ENCODE measurements at regions not wholly inside any gene's neighbourhood (a gene's known extent, or its start where the extent isn't known, plus 50 kb on each side); places are given as distances from the start of the nearest gene placed in this dataset.

DNA sequence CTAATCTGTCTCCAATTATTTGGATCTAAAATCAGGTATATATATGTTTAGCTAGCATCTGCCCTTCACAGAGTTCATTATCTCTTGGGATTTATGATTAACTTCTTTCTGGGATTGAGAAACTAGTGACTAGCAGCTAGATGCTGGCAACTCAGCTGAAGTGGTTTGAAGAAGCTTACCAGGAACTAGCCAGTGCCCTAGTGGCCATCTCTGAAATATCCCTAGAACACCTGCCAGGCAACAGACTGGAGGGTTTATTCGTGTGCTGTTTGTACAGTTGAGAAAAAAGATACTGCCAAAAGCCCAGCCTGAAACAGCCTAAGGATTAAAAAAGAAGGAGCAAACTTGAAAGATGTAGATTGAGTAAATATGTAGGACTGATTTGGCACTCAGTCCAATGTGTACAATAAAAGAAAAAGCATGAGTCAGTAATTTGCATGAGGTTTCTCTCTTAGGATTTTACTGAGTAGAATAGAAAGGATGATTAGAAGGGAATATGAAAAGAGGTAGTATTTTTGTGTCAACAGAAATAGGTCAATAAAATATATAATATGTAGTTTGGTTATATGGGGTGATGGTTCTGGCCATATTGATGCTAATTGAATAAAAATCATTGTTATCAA, 1144.6 kb upstream of the ADGRL2 start:
- Histone ChIP-seq H3K9ac (ENCODE audit: low read depth in 1 of 2, low read length in 2 of 2) (no peak overlapping the region), H3K9me3 (ENCODE audit: control insufficient read depth in 2 of 2, low read length in 2 of 2) (no peaks in the 10 kb centered on the region), H3K27ac (ENCODE audit: low read depth in 2 of 2, low read length in 2 of 2) (no peak overlapping the region), H3K4me1 (ENCODE audit: control insufficient read depth in 2 of 2, insufficient read depth in 2 of 2, low read length in 2 of 2) (no peaks in the 10 kb centered on the region), H3K27me3 (ENCODE audit: control insufficient read depth in 2 of 2, insufficient read depth in 2 of 2, low read length in 2 of 2) (no peaks in the 10 kb centered on the region), H3K4me3 (ENCODE audit: low read length in 2 of 2) (no peak overlapping the region), H3K36me3 (ENCODE audit: control insufficient read depth in 2 of 2, insufficient read depth in 2 of 2, low read length in 2 of 2) (no peaks in the 10 kb centered on the region)

DNA sequence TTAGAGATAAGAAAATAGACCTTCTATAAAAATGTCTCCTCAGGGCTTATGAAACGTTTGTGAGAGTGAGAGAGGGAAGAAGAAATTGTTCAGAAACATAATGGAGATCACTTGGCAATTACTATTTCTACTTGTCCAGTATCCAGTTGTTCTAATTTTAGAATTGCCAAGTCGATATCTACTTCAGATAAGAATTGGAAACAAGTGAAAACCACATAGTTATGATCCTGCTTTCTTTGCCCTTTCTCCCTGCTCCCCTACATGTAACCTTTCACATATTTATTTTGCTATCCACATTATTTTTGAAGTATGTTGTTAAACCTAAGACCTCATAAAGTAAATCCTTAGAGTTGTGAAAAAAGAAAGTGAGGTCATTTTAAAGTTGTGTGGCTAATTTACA, 1154.7 kb upstream of the ADGRL2 start:
- Histone ChIP-seq H3K27ac (ENCODE audit: low read depth in 2 of 2, low read length in 2 of 2) (no peak overlapping the region), H3K27me3 (ENCODE audit: control insufficient read depth in 2 of 2, insufficient read depth in 2 of 2, low read length in 2 of 2) (no peaks in the 10 kb centered on the region), H3K36me3 (ENCODE audit: control insufficient read depth in 2 of 2, insufficient read depth in 2 of 2, low read length in 2 of 2) (no peaks in the 10 kb centered on the region), H3K9ac (ENCODE audit: low read depth in 1 of 2, low read length in 2 of 2) (no peak overlapping the region), H3K4me1 (ENCODE audit: control insufficient read depth in 2 of 2, insufficient read depth in 2 of 2, low read length in 2 of 2) (no peaks in the 10 kb centered on the region), H3K9me3 (ENCODE audit: control insufficient read depth in 2 of 2, low read length in 2 of 2) (no peaks in the 10 kb centered on the region), H3K4me3 (ENCODE audit: low read length in 2 of 2) (no peak overlapping the region)

DNA sequence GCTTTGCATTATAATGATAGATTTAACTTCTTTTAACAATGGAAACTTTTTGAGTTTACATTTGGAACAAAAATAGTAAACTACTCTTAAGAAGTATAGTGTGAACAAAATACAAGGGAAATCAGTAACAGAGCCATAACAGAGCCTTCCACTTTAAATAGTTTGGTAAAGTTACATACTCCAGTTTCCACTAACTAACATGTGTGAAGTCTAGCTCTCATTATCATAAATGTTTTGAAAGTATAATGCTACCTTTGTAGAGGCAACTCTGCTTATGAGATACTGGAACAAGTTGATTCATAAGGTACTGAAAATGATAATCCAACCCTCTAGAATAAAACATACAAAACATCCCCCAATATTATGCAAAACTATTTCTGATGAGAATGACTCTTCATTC, 1155.1 kb upstream of the ADGRL2 start:
- Histone ChIP-seq H3K27ac (ENCODE audit: low read depth in 2 of 2, low read length in 2 of 2) (no peak overlapping the region), H3K27me3 (ENCODE audit: control insufficient read depth in 2 of 2, insufficient read depth in 2 of 2, low read length in 2 of 2) (no peaks in the 10 kb centered on the region), H3K36me3 (ENCODE audit: control insufficient read depth in 2 of 2, insufficient read depth in 2 of 2, low read length in 2 of 2) (no peaks in the 10 kb centered on the region), H3K9me3 (ENCODE audit: control insufficient read depth in 2 of 2, low read length in 2 of 2) (no peaks in the 10 kb centered on the region), H3K4me3 (ENCODE audit: low read length in 2 of 2) (no peak overlapping the region), H3K4me1 (ENCODE audit: control insufficient read depth in 2 of 2, insufficient read depth in 2 of 2, low read length in 2 of 2) (no peaks in the 10 kb centered on the region), H3K9ac (ENCODE audit: low read depth in 1 of 2, low read length in 2 of 2) (no peak overlapping the region)

DNA sequence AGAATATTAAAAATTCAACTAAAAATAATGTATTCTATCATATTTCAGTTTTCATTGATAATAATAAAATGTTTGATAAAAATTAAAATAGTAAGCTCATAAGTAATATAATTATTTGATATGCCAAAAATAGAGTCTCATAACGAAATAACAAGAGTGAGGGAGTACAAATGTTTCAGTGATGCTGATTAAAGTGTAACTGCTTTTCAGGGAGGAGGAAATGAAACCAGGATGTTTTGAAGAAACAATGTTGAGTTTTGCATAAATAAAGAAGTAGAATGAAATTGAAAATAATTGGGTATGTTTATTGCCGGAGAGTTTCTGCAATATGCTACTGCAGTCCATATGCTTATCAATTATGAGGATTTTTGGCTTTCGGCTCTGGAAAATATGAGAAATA, 1159.8 kb upstream of the ADGRL2 start:
- no peaks in the 10 kb centered on the region for H3K9me3 ChIP-seq (ENCODE audit: control insufficient read depth in 2 of 2, low read length in 2 of 2)

DNA sequence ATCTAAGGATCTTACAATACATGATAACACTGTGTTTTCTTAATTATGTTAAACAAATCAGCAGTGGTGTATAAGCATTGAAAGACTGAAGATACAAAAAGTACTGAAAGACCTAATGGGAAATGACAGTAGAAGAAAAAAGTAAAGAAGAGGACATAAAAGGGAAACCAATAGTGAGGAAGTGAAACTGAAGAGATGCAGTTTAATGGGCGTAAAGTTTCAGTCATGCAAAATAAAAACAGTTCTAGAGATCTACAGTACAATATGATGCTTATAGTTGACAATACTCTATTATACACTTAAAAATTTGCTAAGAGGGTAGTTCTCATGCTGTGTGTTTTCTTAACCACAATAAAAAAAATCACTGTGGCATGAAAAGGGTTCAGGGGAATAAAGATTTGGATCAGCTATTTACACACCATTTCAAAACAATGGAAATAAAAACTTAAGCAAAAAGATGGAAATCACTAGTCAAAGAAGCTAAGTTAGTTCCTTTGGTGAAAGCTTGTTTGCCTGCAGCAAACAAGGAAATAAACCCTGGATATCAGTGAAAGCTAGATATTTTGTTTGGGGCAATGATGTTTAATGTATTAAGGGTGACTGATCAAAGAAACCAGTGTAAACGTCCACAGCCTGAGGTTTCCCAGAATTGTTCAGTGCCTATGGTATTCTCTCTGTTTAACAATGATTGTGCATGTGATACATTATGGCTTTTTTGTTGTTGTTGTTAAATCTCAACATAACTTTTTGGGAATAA, 1160.8 kb upstream of the ADGRL2 start:
- Histone ChIP-seq H3K9me3 (ENCODE audit: control insufficient read depth in 2 of 2, low read length in 2 of 2) (no peaks in the 10 kb centered on the region), H3K4me1 (ENCODE audit: control insufficient read depth in 2 of 2, insufficient read depth in 2 of 2, low read length in 2 of 2) (no peaks in the 10 kb centered on the region), H3K4me3 (ENCODE audit: low read length in 2 of 2) (no peak overlapping the region), H3K36me3 (ENCODE audit: control insufficient read depth in 2 of 2, insufficient read depth in 2 of 2, low read length in 2 of 2) (no peaks in the 10 kb centered on the region), H3K27ac (ENCODE audit: low read depth in 2 of 2, low read length in 2 of 2) (no peak overlapping the region), H3K9ac (ENCODE audit: low read depth in 1 of 2, low read length in 2 of 2) (no peak overlapping the region), H3K27me3 (ENCODE audit: control insufficient read depth in 2 of 2, insufficient read depth in 2 of 2, low read length in 2 of 2) (no peaks in the 10 kb centered on the region)

More for the DNA sequence above, 1159.8 kb upstream of the ADGRL2 start:
- no peak overlapping the region for H3K4me3 ChIP-seq (ENCODE audit: low read length in 2 of 2)
- no peaks in the 10 kb centered on the region for H3K36me3 ChIP-seq (ENCODE audit: control insufficient read depth in 2 of 2, insufficient read depth in 2 of 2, low read length in 2 of 2)
- no peak overlapping the region for H3K9ac ChIP-seq (ENCODE audit: low read depth in 1 of 2, low read length in 2 of 2)
- H3K27ac ChIP-seq (ENCODE audit: low read depth in 2 of 2, low read length in 2 of 2): no peak overlapping the region
- H3K4me1 ChIP-seq (ENCODE audit: control insufficient read depth in 2 of 2, insufficient read depth in 2 of 2, low read length in 2 of 2): no peaks in the 10 kb centered on the region
- H3K27me3 ChIP-seq (ENCODE audit: control insufficient read depth in 2 of 2, insufficient read depth in 2 of 2, low read length in 2 of 2): no peaks in the 10 kb centered on the region

DNA sequence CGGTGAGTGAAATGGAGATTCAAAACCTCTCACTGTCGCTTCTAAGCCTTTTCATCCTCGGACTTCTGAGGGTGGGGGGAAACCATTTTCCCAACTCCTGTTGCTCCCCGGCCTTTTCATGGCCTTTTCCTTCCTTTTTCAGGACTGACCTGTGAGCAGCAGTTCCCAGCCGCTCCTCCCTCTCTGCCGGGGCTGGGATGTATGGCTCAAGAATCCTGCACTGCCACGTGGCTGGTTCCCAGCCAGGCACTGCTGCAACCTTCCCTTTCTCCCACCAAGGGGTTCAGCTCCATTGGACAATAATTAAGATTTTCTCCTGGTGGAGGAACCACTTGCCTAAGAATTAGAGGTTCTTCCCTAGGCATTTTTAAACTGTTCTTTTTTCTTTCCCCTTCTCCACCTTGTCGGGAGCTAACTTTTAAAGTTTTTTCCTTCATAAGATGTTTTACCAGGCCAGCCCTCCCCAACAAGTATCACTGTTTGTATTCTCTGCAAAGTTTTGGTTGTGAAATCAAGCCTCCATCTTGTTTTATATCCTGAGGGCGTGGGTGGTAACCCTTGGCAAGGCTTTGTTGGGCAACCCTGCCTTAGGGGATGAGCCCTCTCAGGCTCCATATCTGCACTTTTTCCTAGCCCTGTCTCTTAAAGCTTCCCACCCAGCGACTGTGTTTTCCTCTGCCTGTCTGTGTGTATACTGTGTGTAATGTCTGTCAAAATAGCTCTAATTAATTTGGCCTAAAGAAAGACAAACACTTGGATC, 1166.6 kb upstream of the ADGRL2 start:
- Histone ChIP-seq H3K4me1 (ENCODE audit: control insufficient read depth in 2 of 2, insufficient read depth in 2 of 2, low read length in 2 of 2) (no peaks in the 10 kb centered on the region), H3K9me3 (ENCODE audit: control insufficient read depth in 2 of 2, low read length in 2 of 2) (no peaks in the 10 kb centered on the region), H3K4me3 (ENCODE audit: low read length in 2 of 2) (no peak overlapping the region), H3K27me3 (ENCODE audit: control insufficient read depth in 2 of 2, insufficient read depth in 2 of 2, low read length in 2 of 2) (no peaks in the 10 kb centered on the region), H3K9ac (ENCODE audit: low read depth in 1 of 2, low read length in 2 of 2) (no peak overlapping the region), H3K36me3 (ENCODE audit: control insufficient read depth in 2 of 2, insufficient read depth in 2 of 2, low read length in 2 of 2) (no peaks in the 10 kb centered on the region), H3K27ac (ENCODE audit: low read depth in 2 of 2, low read length in 2 of 2) (no peak overlapping the region)

DNA sequence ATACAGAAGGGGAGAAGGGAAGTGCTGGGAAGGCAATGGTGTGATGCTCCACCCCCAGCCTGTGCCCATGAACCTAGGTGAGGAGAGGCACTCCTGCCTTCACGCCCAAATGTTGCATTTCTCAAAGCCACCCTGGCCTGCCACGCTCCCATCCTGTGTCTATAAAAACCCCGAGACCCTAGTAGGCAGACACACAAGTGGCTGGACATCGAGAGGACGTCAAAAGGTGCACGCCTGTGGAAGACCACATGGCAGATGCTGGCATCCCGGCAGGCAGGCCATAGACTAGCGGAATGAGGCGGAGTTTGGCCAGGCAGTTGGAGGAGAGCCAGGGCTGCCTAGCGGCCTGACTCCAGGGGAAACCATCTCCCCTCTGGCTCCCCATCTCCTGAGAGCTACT, 1168.5 kb upstream of the ADGRL2 start:
- Histone ChIP-seq H3K27me3 (ENCODE audit: control insufficient read depth in 2 of 2, insufficient read depth in 2 of 2, low read length in 2 of 2) (no peaks in the 10 kb centered on the region), H3K9ac (ENCODE audit: low read depth in 1 of 2, low read length in 2 of 2) (no peak overlapping the region), H3K4me1 (ENCODE audit: control insufficient read depth in 2 of 2, insufficient read depth in 2 of 2, low read length in 2 of 2) (no peaks in the 10 kb centered on the region), H3K9me3 (ENCODE audit: control insufficient read depth in 2 of 2, low read length in 2 of 2) (no peaks in the 10 kb centered on the region), H3K4me3 (ENCODE audit: low read length in 2 of 2) (no peak overlapping the region), H3K36me3 (ENCODE audit: control insufficient read depth in 2 of 2, insufficient read depth in 2 of 2, low read length in 2 of 2) (no peaks in the 10 kb centered on the region), H3K27ac (ENCODE audit: low read depth in 2 of 2, low read length in 2 of 2) (no peak overlapping the region)

DNA sequence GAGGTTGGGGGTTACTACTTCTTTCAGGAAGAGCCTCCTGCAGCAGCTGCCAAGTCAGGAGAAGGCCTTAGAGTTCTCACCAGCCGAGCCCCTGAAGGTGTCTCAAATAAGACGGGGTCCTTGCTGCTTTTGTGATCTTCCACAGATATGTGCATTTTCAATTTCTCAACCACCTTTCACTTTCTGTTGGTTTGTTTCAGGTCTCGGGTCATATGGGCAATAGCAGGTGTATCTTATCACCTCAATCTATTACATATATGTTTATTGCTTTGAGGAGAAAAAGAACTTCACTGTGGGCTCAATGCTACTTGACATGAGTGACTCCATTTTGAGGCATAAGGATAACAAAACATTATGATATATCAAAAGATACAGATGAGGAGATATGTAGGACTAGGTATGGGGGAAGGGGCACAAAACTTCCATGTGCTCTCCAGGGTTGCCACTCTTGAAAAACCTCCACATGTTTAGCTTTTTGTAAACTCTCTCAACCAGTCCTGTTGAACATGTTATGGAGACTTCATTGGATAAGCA, 1171.4 kb upstream of the ADGRL2 start:
- Histone ChIP-seq H3K4me1 (ENCODE audit: control insufficient read depth in 2 of 2, insufficient read depth in 2 of 2, low read length in 2 of 2) (no peaks in the 10 kb centered on the region), H3K36me3 (ENCODE audit: control insufficient read depth in 2 of 2, insufficient read depth in 2 of 2, low read length in 2 of 2) (no peaks in the 10 kb centered on the region), H3K9me3 (ENCODE audit: control insufficient read depth in 2 of 2, low read length in 2 of 2) (no peaks in the 10 kb centered on the region), H3K4me3 (ENCODE audit: low read length in 2 of 2) (no peak overlapping the region), H3K27me3 (ENCODE audit: control insufficient read depth in 2 of 2, insufficient read depth in 2 of 2, low read length in 2 of 2) (no peaks in the 10 kb centered on the region), H3K9ac (ENCODE audit: low read depth in 1 of 2, low read length in 2 of 2) (no peak overlapping the region), H3K27ac (ENCODE audit: low read depth in 2 of 2, low read length in 2 of 2) (no peak overlapping the region)

DNA sequence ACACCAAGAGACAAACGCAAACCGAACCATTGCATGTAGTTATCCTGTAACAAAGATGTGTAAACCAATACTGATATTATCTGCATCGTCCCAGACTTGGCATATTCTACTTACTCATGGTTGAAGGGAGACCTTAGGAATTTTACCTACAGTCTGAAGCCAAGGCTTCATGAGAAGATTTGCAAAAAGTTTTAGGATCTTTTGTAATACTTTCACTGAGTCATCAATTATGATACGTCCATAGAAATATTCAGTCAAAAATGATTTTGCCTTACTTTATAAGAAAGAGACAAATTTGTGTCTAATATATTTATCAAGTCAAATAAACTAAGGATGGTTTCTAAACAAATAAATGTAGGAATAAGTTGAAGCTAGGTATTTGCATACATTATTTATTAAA, 1176.1 kb upstream of the ADGRL2 start:
- Histone ChIP-seq H3K9me3 (ENCODE audit: control insufficient read depth in 2 of 2, low read length in 2 of 2) (no peaks in the 10 kb centered on the region), H3K4me3 (ENCODE audit: low read length in 2 of 2) (no peak overlapping the region), H3K27ac (ENCODE audit: low read depth in 2 of 2, low read length in 2 of 2) (no peak overlapping the region), H3K27me3 (ENCODE audit: control insufficient read depth in 2 of 2, insufficient read depth in 2 of 2, low read length in 2 of 2) (no peaks in the 10 kb centered on the region), H3K4me1 (ENCODE audit: control insufficient read depth in 2 of 2, insufficient read depth in 2 of 2, low read length in 2 of 2) (no peaks in the 10 kb centered on the region), H3K36me3 (ENCODE audit: control insufficient read depth in 2 of 2, insufficient read depth in 2 of 2, low read length in 2 of 2) (no peaks in the 10 kb centered on the region), H3K9ac (ENCODE audit: low read depth in 1 of 2, low read length in 2 of 2) (no peak overlapping the region)

DNA sequence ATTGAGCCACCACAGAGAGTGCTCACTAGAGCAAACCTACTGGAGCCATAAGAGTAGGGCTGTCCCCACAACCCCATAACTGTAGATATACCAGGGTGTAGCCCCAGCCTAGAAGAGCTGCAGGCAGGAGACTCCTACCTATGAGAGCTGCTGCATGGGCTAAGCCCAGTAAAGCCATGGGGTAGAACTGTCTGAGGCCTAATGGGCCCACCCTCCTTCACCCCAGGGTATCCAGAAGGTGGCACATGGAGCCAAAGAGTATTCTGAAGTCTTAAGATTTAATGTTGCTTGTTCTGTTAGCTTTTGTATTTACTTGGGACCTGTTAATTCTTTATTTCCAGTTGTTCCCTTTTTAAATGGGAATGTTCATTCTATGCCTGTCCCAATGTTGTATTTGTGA, 1193.7 kb upstream of the ADGRL2 start:
- H3K9ac ChIP-seq (ENCODE audit: low read depth in 1 of 2, low read length in 2 of 2): no peak overlapping the region
- H3K9me3 ChIP-seq (ENCODE audit: control insufficient read depth in 2 of 2, low read length in 2 of 2): no peaks in the 10 kb centered on the region
- H3K27me3 ChIP-seq (ENCODE audit: control insufficient read depth in 2 of 2, insufficient read depth in 2 of 2, low read length in 2 of 2): no peaks in the 10 kb centered on the region
- no peak overlapping the region for H3K27ac ChIP-seq (ENCODE audit: low read depth in 2 of 2, low read length in 2 of 2)
- H3K4me3 ChIP-seq (ENCODE audit: low read length in 2 of 2): no peak overlapping the region
- no peaks in the 10 kb centered on the region for H3K36me3 ChIP-seq (ENCODE audit: control insufficient read depth in 2 of 2, insufficient read depth in 2 of 2, low read length in 2 of 2)
- no peaks in the 10 kb centered on the region for H3K4me1 ChIP-seq (ENCODE audit: control insufficient read depth in 2 of 2, insufficient read depth in 2 of 2, low read length in 2 of 2)
